Astrocyte (in vitro differentiated cells and primary cell): ENCODE measurements at regions not wholly inside any gene's neighbourhood (a gene's known extent, or its start where the extent isn't known, plus 50 kb on each side); places are given as distances from the start of the nearest gene placed in this dataset.

Experiments
- EZH2 ChIP-seq: IDR thresholded peaks from 2 replicates; pipeline ENCODE4 v1.6.1; 2012; ENCODE audit warnings: mild to moderate bottlenecking, low read length, inconsistent platforms; ENCODE audit not compliant: insufficient read depth
- TF ChIP-seq, protein P1 (sequence below): IDR thresholded peaks from 2 replicates; pipeline ENCODE4 v1.5.1; 2011; ENCODE audit warnings: low read depth, mild to moderate bottlenecking, inconsistent platforms, low read length, moderate library complexity; ENCODE audit not compliant: insufficient read depth

DNA sequence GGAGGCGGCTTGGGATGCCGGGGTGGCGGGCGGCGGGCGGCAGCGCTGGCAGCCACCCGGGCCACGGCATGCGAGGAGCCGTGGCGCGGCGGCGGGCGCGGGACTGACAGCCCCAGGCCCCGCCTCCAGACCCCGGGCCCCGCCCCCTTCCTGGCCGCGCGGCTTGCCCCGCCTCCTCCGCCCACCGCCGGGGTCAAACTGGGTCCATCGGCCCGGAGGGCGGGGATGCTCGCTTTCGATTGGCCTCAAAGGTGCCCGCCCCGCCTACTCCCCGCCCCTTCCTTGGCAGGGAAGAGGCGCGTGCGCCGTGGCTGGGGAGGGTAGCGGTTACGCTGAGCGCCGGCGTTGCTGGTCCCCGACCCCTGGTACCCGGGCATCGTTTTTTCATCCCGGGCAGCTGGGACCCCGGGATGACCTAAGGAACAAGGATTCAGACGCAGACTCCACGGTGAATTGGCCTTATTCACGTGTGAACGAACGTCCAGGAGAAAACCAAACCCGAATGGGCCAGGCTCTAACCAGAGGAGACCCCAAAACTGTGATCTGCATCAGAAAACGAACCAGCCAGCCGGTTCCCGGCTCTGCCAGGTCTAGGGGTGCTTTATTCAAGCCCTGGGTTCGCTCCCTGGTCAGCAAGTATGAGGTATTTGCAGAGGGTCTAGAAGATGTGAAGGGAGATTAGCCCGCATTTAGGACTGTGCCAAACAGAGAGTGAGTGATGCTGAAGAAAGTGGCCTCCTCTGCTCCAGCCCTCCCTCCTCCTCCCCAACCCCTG lies 117.2 kb upstream of the GUCA2B start:
- TF ChIP-seq, protein P1, sequence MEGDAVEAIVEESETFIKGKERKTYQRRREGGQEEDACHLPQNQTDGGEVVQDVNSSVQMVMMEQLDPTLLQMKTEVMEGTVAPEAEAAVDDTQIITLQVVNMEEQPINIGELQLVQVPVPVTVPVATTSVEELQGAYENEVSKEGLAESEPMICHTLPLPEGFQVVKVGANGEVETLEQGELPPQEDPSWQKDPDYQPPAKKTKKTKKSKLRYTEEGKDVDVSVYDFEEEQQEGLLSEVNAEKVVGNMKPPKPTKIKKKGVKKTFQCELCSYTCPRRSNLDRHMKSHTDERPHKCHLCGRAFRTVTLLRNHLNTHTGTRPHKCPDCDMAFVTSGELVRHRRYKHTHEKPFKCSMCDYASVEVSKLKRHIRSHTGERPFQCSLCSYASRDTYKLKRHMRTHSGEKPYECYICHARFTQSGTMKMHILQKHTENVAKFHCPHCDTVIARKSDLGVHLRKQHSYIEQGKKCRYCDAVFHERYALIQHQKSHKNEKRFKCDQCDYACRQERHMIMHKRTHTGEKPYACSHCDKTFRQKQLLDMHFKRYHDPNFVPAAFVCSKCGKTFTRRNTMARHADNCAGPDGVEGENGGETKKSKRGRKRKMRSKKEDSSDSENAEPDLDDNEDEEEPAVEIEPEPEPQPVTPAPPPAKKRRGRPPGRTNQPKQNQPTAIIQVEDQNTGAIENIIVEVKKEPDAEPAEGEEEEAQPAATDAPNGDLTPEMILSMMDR, result no peak
- no peak for TF ChIP-seq EZH2
